Mesendoderm (in vitro differentiated cells): ENCODE measurements at regions not wholly inside any gene's neighbourhood (a gene's known extent, or its start where the extent isn't known, plus 50 kb on each side); places are given as distances from the start of the nearest gene placed in this dataset.
A peak's percentile ranks its signal among the peaks of the same experiment; 100 is the strongest.

ENCODE experiments used
- DNase-seq: peaks from one replicate; pipeline ENCODE4 v3.0.0; 2013
- H2AK5ac ChIP-seq: 2 replicates; pipeline ENCODE4 v1.6.1; 2013; ENCODE audit warnings: low read length, inconsistent platforms
- H2BK120ac ChIP-seq: 2 replicates; pipeline ENCODE4 v1.6.1; 2013; ENCODE audit warnings: low read depth, mild to moderate bottlenecking, low read length, moderate library complexity, mixed read lengths
- H2BK15ac ChIP-seq: replicated peaks from 2 replicates; pipeline ENCODE4 v1.6.1; 2013; ENCODE audit warnings: low read depth, mild to moderate bottlenecking, moderate library complexity
- H2BK5ac ChIP-seq: 2 replicates; pipeline ENCODE4 v1.6.1; 2013; ENCODE audit warnings: low read length, inconsistent platforms
- H3K18ac ChIP-seq: 2 replicates; pipeline ENCODE4 v1.6.1; 2013; ENCODE audit warnings: mild to moderate bottlenecking, low read length, mixed read lengths
- H3K23ac ChIP-seq: one replicate; pipeline ENCODE4 v1.6.1; 2013; ENCODE audit warnings: low read length
- H3K27ac ChIP-seq: 2 replicates; pipeline ENCODE4 v1.5.1; 2013; ENCODE audit warnings: low read depth, mild to moderate bottlenecking, inconsistent platforms, low read length, moderate library complexity
- H3K27me3 ChIP-seq: 2 replicates; pipeline ENCODE4 v1.6.1; 2013; ENCODE audit warnings: low read length, control low read depth, mild to moderate bottlenecking, inconsistent platforms; ENCODE audit not compliant: insufficient read depth, poor library complexity
- H3K36me3 ChIP-seq: 2 replicates; pipeline ENCODE4 v1.6.1; 2013; ENCODE audit warnings: low read length, inconsistent platforms; ENCODE audit not compliant: control insufficient read depth, insufficient read depth
- H3K4ac ChIP-seq: one replicate; pipeline ENCODE4 v1.6.1; 2013; ENCODE audit warnings: low read depth, mild to moderate bottlenecking, low read length, moderate library complexity
- H3K4me1 ChIP-seq: 2 replicates; pipeline ENCODE4 v1.6.1; 2013; ENCODE audit warnings: low read depth, low read length, inconsistent platforms; ENCODE audit not compliant: control insufficient read depth
- H3K4me2 ChIP-seq: 2 replicates; pipeline ENCODE4 v1.6.1; 2013; ENCODE audit warnings: low read length
- H3K4me3 ChIP-seq: 2 replicates; pipeline ENCODE4 v1.5.1; 2013; ENCODE audit warnings: mild to moderate bottlenecking, low read length
- H3K56ac ChIP-seq: one replicate; pipeline ENCODE4 v1.6.1; 2013; ENCODE audit warnings: low read length
- H3K79me1 ChIP-seq: 2 replicates; pipeline ENCODE4 v1.6.1; 2013; ENCODE audit warnings: low read length, inconsistent platforms
- H3K79me2 ChIP-seq: 2 replicates; pipeline ENCODE4 v1.6.1; 2013; ENCODE audit warnings: mild to moderate bottlenecking, low read length; ENCODE audit not compliant: control insufficient read depth, insufficient read depth
- H3K9ac ChIP-seq: 2 replicates; pipeline ENCODE4 v1.6.1; 2013; ENCODE audit warnings: low read length, inconsistent platforms
- H4K5ac ChIP-seq: one replicate; pipeline ENCODE4 v1.6.1; 2013; ENCODE audit warnings: low read length
- H4K8ac ChIP-seq: one replicate; pipeline ENCODE4 v1.6.1; 2013; ENCODE audit warnings: low read depth, mild to moderate bottlenecking, control low read depth, low read length, moderate library complexity
- WGBS: extraction: QIAGEN DNeasy Blood & Tissue Kit; methylation state at CpG from one replicate; pipeline ENCODE4 v1.1.7; 2013; ENCODE audit warnings: low lambda C conversion rate, missing lambda C conversion rate; ENCODE audit not compliant: insufficient coverage; ENCODE audit errors: extremely low coverage; 5-methylcytosine and 5-hydroxymethylcytosine counted together

GRCh38 chr16:6231398-6231797, 1101.2 kb upstream of the RBFOX1 start:
- Histone ChIP-seq H2BK120ac (no peak overlapping the region), H4K5ac (no peak overlapping the region)
- WGBS = no CpG with 5 or more reads among the region's 1 CpG

GRCh38 chr16:6229186-6229585, 1103.5 kb upstream of the RBFOX1 start:
- Histone ChIP-seq H4K5ac (no peak overlapping the region), H2BK120ac (no peak overlapping the region), H3K79me1 (no peaks in the 10 kb centered on the region), H2BK15ac (no peak overlapping the region), H3K4ac (no peak overlapping the region), H3K27me3 (no peaks in the 10 kb centered on the region), H3K23ac (no peak overlapping the region), H4K8ac (no peak overlapping the region), H3K4me2 (no peak overlapping the region), H2AK5ac (no peak overlapping the region), H3K9ac (no peak overlapping the region), H3K27ac (no peak overlapping the region), H3K4me1 (no peaks in the 10 kb centered on the region), H3K56ac (no peak overlapping the region), H3K18ac (no peak overlapping the region), H3K4me3 (no peak overlapping the region), H3K36me3 (no peaks in the 10 kb centered on the region), H3K79me2 (no peaks in the 10 kb centered on the region), H2BK5ac (no peak overlapping the region)
- WGBS = no CpG with 5 or more reads among the region's 6 CpGs
- DNase-seq = no peak

More at GRCh38 chr16:6231398-6231797, 1101.2 kb upstream of the RBFOX1 start:
- no peak overlapping the region for H3K4me2 ChIP-seq
- H2AK5ac ChIP-seq = no peak overlapping the region
- H2BK5ac ChIP-seq = no peak overlapping the region
- no peak overlapping the region for H3K18ac ChIP-seq
- no peaks in the 10 kb centered on the region for H3K36me3 ChIP-seq
- no peak overlapping the region for H2BK15ac ChIP-seq
- no peaks in the 10 kb centered on the region for H3K27me3 ChIP-seq
- DNase-seq = no peak
- H4K8ac ChIP-seq = no peak overlapping the region
- no peak overlapping the region for H3K9ac ChIP-seq
- no peaks in the 10 kb centered on the region for H3K4me1 ChIP-seq
- H3K23ac ChIP-seq = no peak overlapping the region
- no peak overlapping the region for H3K4me3 ChIP-seq
- no peak overlapping the region for H3K56ac ChIP-seq
- H3K27ac ChIP-seq = no peak overlapping the region
- H3K79me2 ChIP-seq = no peaks in the 10 kb centered on the region
- no peak overlapping the region for H3K4ac ChIP-seq
- no peaks in the 10 kb centered on the region for H3K79me1 ChIP-seq

- no peaks in the 10 kb centered on the region for H3K36me3 ChIP-seq
- no peak overlapping the region for H2BK15ac ChIP-seq
- H3K9ac ChIP-seq = no peak overlapping the region
- H3K56ac ChIP-seq = no peak overlapping the region
- H2AK5ac ChIP-seq = no peak overlapping the region
- H4K8ac ChIP-seq = no peak overlapping the region
- H3K4ac ChIP-seq = no peak overlapping the region
- no peaks in the 10 kb centered on the region for H3K79me1 ChIP-seq
- no peaks in the 10 kb centered on the region for H3K79me2 ChIP-seq
- H2BK5ac ChIP-seq = no peak overlapping the region
- H4K5ac ChIP-seq = no peak overlapping the region
- H3K4me3 ChIP-seq = no peak overlapping the region
- H2BK120ac ChIP-seq = no peak overlapping the region
- H3K23ac ChIP-seq = no peak overlapping the region
- H3K18ac ChIP-seq = no peak overlapping the region
- no peak overlapping the region for H3K27ac ChIP-seq
- DNase-seq = no peak
- H3K4me2 ChIP-seq = no peak overlapping the region
- no CpG with 5 or more reads among the region's 3 CpGs for WGBS
- H3K4me1 ChIP-seq = no peaks in the 10 kb centered on the region
- no peaks in the 10 kb centered on the region for H3K27me3 ChIP-seq
Measured at GRCh38 chr16:6218855-6219254, 1113.8 kb upstream of the RBFOX1 start.

- Histone ChIP-seq H3K4me3 (no peak overlapping the region), H2BK15ac (no peak overlapping the region), H4K8ac (no peak overlapping the region), H3K23ac (no peak overlapping the region), H3K79me1 (no peaks in the 10 kb centered on the region), H3K27me3 (no peaks in the 10 kb centered on the region), H2BK5ac (no peak overlapping the region), H3K56ac (no peak overlapping the region), H3K4me1 (no peaks in the 10 kb centered on the region), H2BK120ac (no peak overlapping the region), H3K4ac (no peak overlapping the region), H3K18ac (no peak overlapping the region), H3K27ac (no peak overlapping the region), H4K5ac (no peak overlapping the region), H3K4me2 (no peak overlapping the region), H3K9ac (no peak overlapping the region), H3K79me2 (no peaks in the 10 kb centered on the region), H3K36me3 (no peaks in the 10 kb centered on the region), H2AK5ac (no peak overlapping the region)
- no peak for DNase-seq
- WGBS = no CpG with 5 or more reads among the region's 7 CpGs
Measured at GRCh38 chr16:6216836-6217235, 1115.8 kb upstream of the RBFOX1 start.

- no peak overlapping the region for H2BK120ac ChIP-seq
- no peak overlapping the region for H3K4ac ChIP-seq
Measured at GRCh38 chr16:6211644-6212043, 1114.0 kb upstream of the EEF2KMT start.

GRCh38 chr16:6209355-6209930, 1111.8 kb upstream of the EEF2KMT start:
- Histone ChIP-seq H3K4me3 (no peak overlapping the region), H3K79me1 (no peaks in the 10 kb centered on the region), H3K27me3 (no peaks in the 10 kb centered on the region), H3K79me2 (no peaks in the 10 kb centered on the region), H2BK5ac (no peak overlapping the region), H3K9ac (no peak overlapping the region), H4K5ac (no peak overlapping the region), H2BK120ac (no peak overlapping the region), H3K18ac (no peak overlapping the region), H2BK15ac (no peak overlapping the region), H3K27ac (no peak overlapping the region), H3K36me3 (no peaks in the 10 kb centered on the region), H3K4me2 (no peak overlapping the region), H4K8ac (no peak overlapping the region), H3K4me1 (peaks cover 2% of the 10 kb centered on the region), H3K56ac (no peak overlapping the region), H3K23ac (no peak overlapping the region), H2AK5ac (no peak overlapping the region), H3K4ac (no peak overlapping the region)
- WGBS = no CpG with 5 or more reads among the region's 6 CpGs
- peak; percentile 24 for DNase-seq

More at GRCh38 chr16:6211644-6212043, 1114.0 kb upstream of the EEF2KMT start:
- Histone ChIP-seq H2BK15ac (no peak overlapping the region), H3K36me3 (no peaks in the 10 kb centered on the region), H2BK5ac (no peak overlapping the region), H3K79me1 (no peaks in the 10 kb centered on the region), H3K4me1 (no peaks in the 10 kb centered on the region), H4K5ac (no peak overlapping the region), H3K18ac (no peak overlapping the region), H2AK5ac (no peak overlapping the region), H3K27me3 (no peaks in the 10 kb centered on the region), H3K79me2 (no peaks in the 10 kb centered on the region), H4K8ac (no peak overlapping the region), H3K56ac (no peak overlapping the region), H3K23ac (no peak overlapping the region), H3K4me3 (no peak overlapping the region), H3K9ac (no peak overlapping the region), H3K4me2 (no peak overlapping the region), H3K27ac (no peak overlapping the region)
- no peak for DNase-seq
- WGBS = no CpG with 5 or more reads among the region's 2 CpGs
